ENCODE measurements at regions not wholly inside any gene's neighbourhood (a gene's known extent, or its start where the extent isn't known, plus 50 kb on each side); places are given as distances from the start of the nearest gene placed in this dataset.

GRCh38 chr15:94535298-94536048 is 304.1 kb downstream of the MCTP2 start:
- TF ChIP-seq, protein P1, sequence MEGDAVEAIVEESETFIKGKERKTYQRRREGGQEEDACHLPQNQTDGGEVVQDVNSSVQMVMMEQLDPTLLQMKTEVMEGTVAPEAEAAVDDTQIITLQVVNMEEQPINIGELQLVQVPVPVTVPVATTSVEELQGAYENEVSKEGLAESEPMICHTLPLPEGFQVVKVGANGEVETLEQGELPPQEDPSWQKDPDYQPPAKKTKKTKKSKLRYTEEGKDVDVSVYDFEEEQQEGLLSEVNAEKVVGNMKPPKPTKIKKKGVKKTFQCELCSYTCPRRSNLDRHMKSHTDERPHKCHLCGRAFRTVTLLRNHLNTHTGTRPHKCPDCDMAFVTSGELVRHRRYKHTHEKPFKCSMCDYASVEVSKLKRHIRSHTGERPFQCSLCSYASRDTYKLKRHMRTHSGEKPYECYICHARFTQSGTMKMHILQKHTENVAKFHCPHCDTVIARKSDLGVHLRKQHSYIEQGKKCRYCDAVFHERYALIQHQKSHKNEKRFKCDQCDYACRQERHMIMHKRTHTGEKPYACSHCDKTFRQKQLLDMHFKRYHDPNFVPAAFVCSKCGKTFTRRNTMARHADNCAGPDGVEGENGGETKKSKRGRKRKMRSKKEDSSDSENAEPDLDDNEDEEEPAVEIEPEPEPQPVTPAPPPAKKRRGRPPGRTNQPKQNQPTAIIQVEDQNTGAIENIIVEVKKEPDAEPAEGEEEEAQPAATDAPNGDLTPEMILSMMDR (IDR thresholded peaks at IDR 0.05; ENCODE audit: control extremely low read depth in 1 of 3, insufficient read depth in 1 of 3, low read depth in 1 of 3, low read length in 3 of 3): no peak
- TF ChIP-seq JUND (IDR thresholded peaks at IDR 0.05; ENCODE audit: low read length): no peak
- no peak for TF ChIP-seq USF2 (IDR thresholded peaks at IDR 0.05; ENCODE audit: low read length)
- no peak for TF ChIP-seq TAF1 (IDR thresholded peaks at IDR 0.05; ENCODE audit: low read depth, low read length)
- TF ChIP-seq POLR2AphosphoS5 (IDR thresholded peaks at IDR 0.05; ENCODE audit: low read depth, low read length): no peak
- TF ChIP-seq CHD2 (IDR thresholded peaks at IDR 0.05; ENCODE audit: low read length): no peak
- TF ChIP-seq FOSL1 (IDR thresholded peaks at IDR 0.05; ENCODE audit: insufficient read depth, low read depth, low read length): no peak
- TF ChIP-seq PHF8 (conservative IDR thresholded peaks at IDR 0.05; ENCODE audit: low read depth, low read length): no peak
- no peak for TF ChIP-seq POLR2A (IDR thresholded peaks at IDR 0.05; ENCODE audit: control extremely low read depth in 1 of 2, low read depth in 2 of 2, low read length in 2 of 2)
- no peak for TF ChIP-seq KDM1A (IDR thresholded peaks at IDR 0.05; ENCODE audit: borderline replicate concordance, low read length)
- no peak for TF ChIP-seq CREB1 (IDR thresholded peaks at IDR 0.05)
- no peak for TF ChIP-seq SRF (IDR thresholded peaks at IDR 0.05; ENCODE audit: low read depth, low read length)
- no peak for TF ChIP-seq EZH2 (IDR thresholded peaks at IDR 0.05; ENCODE audit: low read depth, low read length, severe bottlenecking)
- TF ChIP-seq BRCA1 (IDR thresholded peaks at IDR 0.05; ENCODE audit: low read depth, low read length): no peak

Measured in H1 (cell line).